ENCODE measurements at regions not wholly inside any gene's neighbourhood (a gene's known extent, or its start where the extent isn't known, plus 50 kb on each side); places are given as distances from the start of the nearest gene placed in this dataset.
"Not testable (repeated sequence)": the region's sequence is repeated elsewhere in the genome, so short reads cannot be mapped to it uniquely, and the experiment has no call there.

GRCh38 chr2:228503731-228504130, 322.2 kb upstream of the SPHKAP start:
- DNase-seq, result no peak

GRCh38 chr2:228493852-228494251, 312.4 kb upstream of the SPHKAP start:
- DNase-seq, result no peak

GRCh38 chr2:228479014-228479413, 297.5 kb upstream of the SPHKAP start:
- DNase-seq, result no peak

- DNase-seq, result no peak
Observed at GRCh38 chr2:228474466-228474865, 293.0 kb upstream of the SPHKAP start.

- DNase-seq, result no peak
Observed at GRCh38 chr2:228469721-228470120, 288.2 kb upstream of the SPHKAP start.

GRCh38 chr2:228466851-228467250, 285.4 kb upstream of the SPHKAP start:
- no peak for DNase-seq

GRCh38 chr2:228465408-228465807, 283.9 kb upstream of the SPHKAP start:
- DNase-seq, result no peak

- no peak for DNase-seq
Observed at GRCh38 chr2:228458364-228458763, 276.9 kb upstream of the SPHKAP start.

GRCh38 chr2:228447266-228447915, 265.9 kb upstream of the SPHKAP start:
- no peak for DNase-seq

- DNase-seq, result no peak
Observed at GRCh38 chr2:228446734-228447133, 265.2 kb upstream of the SPHKAP start.

- no peak for DNase-seq
Observed at GRCh38 chr2:228444161-228444560, 262.7 kb upstream of the SPHKAP start.

- DNase-seq, result no peak
Observed at GRCh38 chr2:228433721-228434120, 252.2 kb upstream of the SPHKAP start.

- no peak for DNase-seq
Observed at GRCh38 chr2:228432116-228432515, 250.6 kb upstream of the SPHKAP start.

GRCh38 chr2:228430986-228431385, 249.5 kb upstream of the SPHKAP start:
- no peak for DNase-seq

GRCh38 chr2:228426502-228427216, 245.2 kb upstream of the SPHKAP start:
- no peak for DNase-seq

GRCh38 chr2:228425411-228426060, 244.0 kb upstream of the SPHKAP start:
- not testable (repeated sequence) for DNase-seq

GRCh38 chr2:228417956-228418355, 236.5 kb upstream of the SPHKAP start:
- no peak for DNase-seq

GRCh38 chr2:228417526-228417925, 236.0 kb upstream of the SPHKAP start:
- no peak for DNase-seq

GRCh38 chr2:228410061-228410460, 228.6 kb upstream of the SPHKAP start:
- no peak for DNase-seq

GRCh38 chr2:228409493-228409892, 228.0 kb upstream of the SPHKAP start:
- no peak for DNase-seq

GRCh38 chr2:228408529-228409227, 227.2 kb upstream of the SPHKAP start:
- DNase-seq, result no peak

- DNase-seq, result no peak
Observed at GRCh38 chr2:228407821-228408220, 226.3 kb upstream of the SPHKAP start.

GRCh38 chr2:228401065-228401912, 219.8 kb upstream of the SPHKAP start:
- no peak for DNase-seq
